Fibroblast of pulmonary artery (primary cell): ENCODE measurements at regions not wholly inside any gene's neighbourhood (a gene's known extent, or its start where the extent isn't known, plus 50 kb on each side); places are given as distances from the start of the nearest gene placed in this dataset.
"Not testable (repeated sequence)": the region's sequence is repeated elsewhere in the genome, so short reads cannot be mapped to it uniquely, and the experiment has no call there.

Source experiments
- DNase-seq: peaks from one replicate; pipeline ENCODE4 v3.0.0-alpha.2; 2010; ENCODE audit warnings: low read depth
- H3K4me3 ChIP-seq: replicated peaks from 2 replicates; pipeline ENCODE4 v1.5.1; 2011; ENCODE audit warnings: low read depth, mild to moderate bottlenecking, control low read depth, low read length, moderate library complexity
- TF ChIP-seq, protein P1 (sequence below): IDR thresholded peaks from 2 replicates; pipeline ENCODE4 v1.5.1; 2011; ENCODE audit warnings: mild to moderate bottlenecking, control low read depth, low read length, inconsistent platforms; ENCODE audit errors: missing control alignments

DNA sequence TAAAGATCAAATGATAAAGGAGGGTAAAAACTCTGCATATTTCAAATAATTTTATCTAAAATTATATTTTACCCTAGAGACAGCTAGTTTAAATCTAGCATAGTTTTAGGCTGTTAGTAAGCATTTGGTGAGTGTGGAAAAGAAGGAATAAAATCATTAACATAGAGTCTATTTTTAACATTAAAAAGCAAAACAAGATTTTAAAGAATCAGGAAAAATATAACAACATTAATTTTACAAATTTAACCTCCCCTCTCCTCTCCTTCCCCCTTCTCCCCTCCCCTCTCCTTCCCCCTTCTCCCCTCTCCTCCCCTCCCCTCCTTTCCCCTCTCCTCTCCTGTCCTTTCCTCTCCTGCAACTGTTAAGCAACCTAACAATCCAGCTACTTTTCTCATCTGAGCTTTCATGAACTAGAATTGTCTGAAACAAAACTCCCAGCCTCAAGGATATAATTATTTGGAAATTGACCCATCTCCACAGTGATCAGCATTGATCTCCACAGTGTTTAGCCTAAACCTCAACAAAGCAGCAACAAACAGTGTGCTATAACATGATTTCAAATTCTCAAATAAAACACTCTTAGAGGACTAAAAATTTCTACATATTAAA lies 293.2 kb downstream of the PPP1R3A start:
- no peak for DNase-seq
- TF ChIP-seq, protein P1, sequence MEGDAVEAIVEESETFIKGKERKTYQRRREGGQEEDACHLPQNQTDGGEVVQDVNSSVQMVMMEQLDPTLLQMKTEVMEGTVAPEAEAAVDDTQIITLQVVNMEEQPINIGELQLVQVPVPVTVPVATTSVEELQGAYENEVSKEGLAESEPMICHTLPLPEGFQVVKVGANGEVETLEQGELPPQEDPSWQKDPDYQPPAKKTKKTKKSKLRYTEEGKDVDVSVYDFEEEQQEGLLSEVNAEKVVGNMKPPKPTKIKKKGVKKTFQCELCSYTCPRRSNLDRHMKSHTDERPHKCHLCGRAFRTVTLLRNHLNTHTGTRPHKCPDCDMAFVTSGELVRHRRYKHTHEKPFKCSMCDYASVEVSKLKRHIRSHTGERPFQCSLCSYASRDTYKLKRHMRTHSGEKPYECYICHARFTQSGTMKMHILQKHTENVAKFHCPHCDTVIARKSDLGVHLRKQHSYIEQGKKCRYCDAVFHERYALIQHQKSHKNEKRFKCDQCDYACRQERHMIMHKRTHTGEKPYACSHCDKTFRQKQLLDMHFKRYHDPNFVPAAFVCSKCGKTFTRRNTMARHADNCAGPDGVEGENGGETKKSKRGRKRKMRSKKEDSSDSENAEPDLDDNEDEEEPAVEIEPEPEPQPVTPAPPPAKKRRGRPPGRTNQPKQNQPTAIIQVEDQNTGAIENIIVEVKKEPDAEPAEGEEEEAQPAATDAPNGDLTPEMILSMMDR, result no peak
- no peak overlapping the region for H3K4me3 ChIP-seq

DNA sequence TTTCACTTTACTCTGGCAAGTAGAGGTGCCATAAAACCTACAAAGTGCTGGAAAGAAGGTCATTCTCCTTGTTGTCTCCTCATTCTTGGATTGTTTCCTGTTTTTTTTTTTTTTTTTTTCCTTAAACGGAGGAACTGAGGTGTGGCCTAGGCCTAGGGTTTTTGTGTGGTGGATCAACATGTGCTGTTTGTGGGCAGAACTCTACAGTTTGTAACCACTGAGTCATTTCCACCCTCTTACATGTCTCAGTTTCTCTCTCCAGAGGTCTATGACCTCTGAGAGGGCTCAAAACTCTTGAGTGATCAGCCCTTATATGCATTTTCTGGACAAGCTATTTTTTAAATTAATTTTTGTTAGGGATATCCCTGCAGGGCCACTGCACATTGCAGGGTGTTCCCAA lies 296.0 kb downstream of the PPP1R3A start:
- TF ChIP-seq, protein P1, result no peak
- H3K4me3 ChIP-seq, result no peak overlapping the region
- no peak for DNase-seq

DNA sequence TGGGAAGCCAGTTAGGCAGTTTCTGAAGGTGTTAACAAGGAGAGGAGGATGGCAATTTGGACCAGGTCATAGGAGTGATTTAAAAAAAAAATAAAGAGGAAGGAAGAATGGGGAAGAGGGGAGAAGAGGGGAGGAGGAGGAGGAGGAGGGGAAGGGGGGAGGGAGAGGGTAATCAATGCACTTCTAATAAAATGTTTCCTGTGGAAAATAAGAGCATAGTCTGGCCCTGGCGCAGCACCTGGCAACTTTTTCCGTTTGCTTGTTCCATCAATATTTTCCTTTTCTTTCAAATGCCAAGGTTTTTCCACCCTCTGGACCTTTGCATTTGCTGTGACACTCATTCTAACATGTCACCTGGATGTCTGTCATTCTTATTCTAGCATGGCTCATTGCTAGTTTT lies 308.2 kb downstream of the PPP1R3A start:
- H3K4me3 ChIP-seq, result no peak overlapping the region
- TF ChIP-seq, protein P1, result no peak
- no peak for DNase-seq

DNA sequence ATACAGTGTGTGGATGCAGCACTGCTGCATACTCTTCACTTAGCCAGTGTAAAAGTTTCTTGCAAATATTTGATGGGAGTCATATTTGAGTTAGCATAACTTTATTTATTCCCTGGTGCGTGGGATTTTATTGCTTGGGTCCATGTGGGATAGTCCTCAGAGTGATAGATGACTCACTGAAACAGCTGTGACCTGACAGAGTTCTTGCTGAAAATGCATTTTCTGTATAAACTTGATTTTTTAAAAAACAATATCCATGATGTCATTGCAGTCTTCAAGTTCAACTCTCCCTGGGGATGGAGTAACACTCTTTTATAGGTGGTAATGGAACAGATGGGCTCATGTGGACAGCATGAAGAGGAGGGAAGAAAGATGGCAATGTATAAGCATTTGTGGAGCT lies 310.0 kb downstream of the PPP1R3A start:
- peak; percentile 1 for DNase-seq
- TF ChIP-seq, protein P1, result no peak
- H3K4me3 ChIP-seq, result no peak overlapping the region

DNA sequence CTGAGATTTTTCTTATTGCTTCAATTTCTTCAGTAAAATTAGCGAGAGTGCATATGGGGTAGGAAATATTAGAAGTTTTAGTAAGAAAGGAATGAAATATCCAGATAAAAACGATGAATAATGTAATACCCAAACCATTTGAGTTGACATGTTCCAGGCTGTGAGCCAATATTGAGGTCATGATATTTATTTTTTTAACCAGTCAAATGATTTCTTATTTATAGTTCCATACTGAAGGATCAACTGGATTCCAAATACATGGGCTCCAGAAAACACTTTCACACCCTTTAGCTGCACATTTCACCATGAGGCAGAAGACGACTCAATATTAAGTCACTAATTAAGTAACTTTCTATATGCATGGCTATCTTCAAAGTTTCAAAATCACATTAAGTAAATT lies 312.5 kb downstream of the PPP1R3A start:
- DNase-seq, result peak; percentile 17
- H3K4me3 ChIP-seq, result no peak overlapping the region
- TF ChIP-seq, protein P1, result no peak

DNA sequence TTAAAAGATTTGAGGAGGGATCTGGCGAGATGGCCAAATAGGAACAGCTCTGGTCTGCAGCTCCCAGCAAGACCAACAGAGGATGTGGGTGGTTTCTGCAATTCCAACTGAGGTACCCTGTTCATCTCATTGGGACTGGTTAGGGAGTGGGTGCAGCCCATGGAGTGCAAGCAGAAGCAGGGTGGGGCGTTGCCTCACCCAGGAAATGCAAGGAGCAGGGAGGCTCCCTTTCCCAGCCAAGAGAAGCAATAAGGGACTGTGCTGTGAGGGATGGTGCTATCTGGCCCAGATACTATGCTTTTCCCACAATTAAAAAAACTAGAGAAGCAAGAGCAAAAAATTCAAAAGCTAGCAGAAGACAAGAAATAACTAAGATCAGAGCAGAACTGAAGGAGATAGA lies 318.4 kb downstream of the PPP1R3A start:
- DNase-seq, result not testable (repeated sequence)

DNA sequence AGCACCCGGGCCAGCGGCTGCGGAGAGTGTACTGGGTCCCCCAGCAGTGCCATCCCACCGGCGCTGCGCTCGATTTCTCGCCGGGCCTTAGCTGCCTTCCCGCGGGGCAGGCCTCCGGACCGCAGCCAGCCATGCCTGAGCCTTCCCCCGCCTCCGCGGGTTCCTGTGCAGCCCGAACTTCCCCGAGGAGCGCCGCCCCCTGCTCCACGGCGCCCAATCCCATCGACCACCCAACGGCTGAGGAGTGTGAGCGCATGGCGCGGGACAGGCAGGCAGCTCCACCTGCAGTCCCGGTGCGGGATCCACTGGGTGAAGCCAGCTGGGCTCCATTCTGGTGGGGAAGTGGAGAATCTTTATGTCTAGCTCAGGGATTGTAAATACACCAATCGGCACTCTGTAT lies 325.4 kb downstream of the PPP1R3A start:
- H3K4me3 ChIP-seq, DNase-seq: not testable (repeated sequence)

More for the DNA sequence above, 318.4 kb downstream of the PPP1R3A start:
- H3K4me3 ChIP-seq, result not testable (repeated sequence)

DNA sequence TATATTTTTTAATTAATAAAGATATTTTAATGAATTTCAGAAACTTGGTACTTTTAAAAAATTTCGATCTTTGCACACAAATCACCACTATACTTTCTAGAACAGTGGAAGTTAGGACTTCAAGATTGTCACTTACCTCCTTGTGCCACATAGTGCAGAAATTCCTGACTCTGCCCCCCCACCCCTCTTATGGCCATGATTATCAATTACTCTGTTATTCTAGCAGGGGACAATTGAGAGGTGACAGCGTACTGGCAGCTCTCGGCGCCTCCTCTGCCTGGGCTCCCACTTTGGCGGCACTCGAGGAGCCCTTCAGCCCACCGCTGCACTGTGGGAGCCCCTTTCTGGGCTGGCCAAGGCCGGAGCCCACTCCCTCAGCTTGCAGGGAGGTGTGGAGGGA lies 325.9 kb downstream of the PPP1R3A start:
- DNase-seq, H3K4me3 ChIP-seq: not testable (repeated sequence)

DNA sequence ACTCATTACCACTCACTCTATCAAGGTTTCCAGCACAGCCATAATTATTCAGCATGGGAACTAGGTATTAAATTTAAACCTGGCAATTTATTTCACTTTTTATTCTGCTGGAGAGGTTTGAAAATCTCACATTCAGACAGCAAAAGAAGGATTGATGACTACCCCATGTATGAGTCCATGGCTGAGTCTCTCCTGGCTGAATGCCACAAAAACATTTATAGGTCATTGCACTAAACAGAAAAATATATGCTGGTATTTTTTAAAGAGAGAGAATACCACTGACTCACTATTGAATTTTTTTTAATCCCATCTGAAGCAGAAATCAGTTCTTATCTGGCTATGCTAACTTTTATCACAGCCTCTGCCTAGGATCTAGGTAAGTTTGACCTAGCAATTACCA lies 336.3 kb downstream of the PPP1R3A start:
- H3K4me3 ChIP-seq, result no peak overlapping the region
- peak; percentile 13 for DNase-seq
- TF ChIP-seq, protein P1, result no peak

DNA sequence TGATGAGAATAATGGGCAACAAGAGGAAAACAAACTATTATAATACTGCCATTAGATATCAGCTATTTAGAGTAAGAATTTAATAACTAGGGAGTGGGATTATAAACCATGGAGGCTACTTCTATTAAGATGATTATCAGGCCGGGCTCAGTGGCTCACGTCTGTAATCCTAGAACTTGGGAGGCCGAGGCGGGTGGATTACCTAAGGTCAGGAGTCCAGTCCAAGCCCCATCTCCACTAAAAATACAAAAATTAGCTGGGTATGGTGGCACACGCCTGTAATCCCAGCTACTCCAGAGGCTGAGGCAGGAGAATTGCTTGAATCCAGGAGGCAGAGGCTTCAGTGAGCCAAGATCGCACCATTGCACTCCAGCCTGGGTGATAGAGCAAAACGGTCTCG lies 355.6 kb downstream of the PPP1R3A start:
- not testable (repeated sequence) for DNase-seq, H3K4me3 ChIP-seq
